Cardiac fibroblast (primary cell): ENCODE measurements at regions not wholly inside any gene's neighbourhood (a gene's known extent, or its start where the extent isn't known, plus 50 kb on each side); places are given as distances from the start of the nearest gene placed in this dataset.

Source experiments
- DNase-seq, 2 donors: peaks; one replicate each; pipeline versions ENCODE4 v3.0.0 to v3.0.0-alpha.2; 2010; ENCODE audit warnings: low read depth in 2 of 2
- H3K4me3 ChIP-seq, 2 donors: replicated peaks in 1 of 2; 1 replicate in 1 of 2; 2 replicates in 1 of 2; pipeline ENCODE4 v1.5.1; 2011; ENCODE audit warnings: low read depth in 2 of 2, low read length in 2 of 2, mild to moderate bottlenecking in 2 of 2, moderate library complexity in 1 of 2
- CTCF ChIP-seq: IDR thresholded peaks from one replicate; pipeline ENCODE4 v1.5.1; 2011; ENCODE audit warnings: low read depth, mild to moderate bottlenecking, low read length, inconsistent platforms

- no peak for TF ChIP-seq CTCF
- no peak for DNase-seq
- no peak overlapping the region for H3K4me3 ChIP-seq
Measured at GRCh38 chr2:144877893-144878292, 358.0 kb upstream of the ZEB2 start.

GRCh38 chr2:144876013-144876412, 356.1 kb upstream of the ZEB2 start:
- peak in 1 of 2 donors; percentile 12 for DNase-seq
- H3K4me3 ChIP-seq: no peak overlapping the region
- no peak for TF ChIP-seq CTCF

GRCh38 chr2:144875290-144875969, 355.5 kb upstream of the ZEB2 start:
- no peak overlapping the region for H3K4me3 ChIP-seq
- no peak for TF ChIP-seq CTCF
- DNase-seq: no peak

- no peak overlapping the region for H3K4me3 ChIP-seq
- DNase-seq: no peak
- TF ChIP-seq CTCF: no peak
Measured at GRCh38 chr2:144865670-144866069, 345.8 kb upstream of the ZEB2 start.

GRCh38 chr2:144859716-144860115, 339.8 kb upstream of the ZEB2 start:
- no peak for TF ChIP-seq CTCF
- no peak overlapping the region for H3K4me3 ChIP-seq

GRCh38 chr2:144858211-144858610, 338.3 kb upstream of the ZEB2 start:
- no peak for DNase-seq
- TF ChIP-seq CTCF: no peak
- H3K4me3 ChIP-seq: no peak overlapping the region

More at GRCh38 chr2:144859716-144860115, 339.8 kb upstream of the ZEB2 start:
- DNase-seq: no peak

GRCh38 chr2:144854596-144854995, 334.7 kb upstream of the ZEB2 start:
- H3K4me3 ChIP-seq: no peak overlapping the region
- no peak for TF ChIP-seq CTCF

More at GRCh38 chr2:144854596-144854995, 334.7 kb upstream of the ZEB2 start:
- DNase-seq: no peak
